ENCODE measurements at regions not wholly inside any gene's neighbourhood (a gene's known extent, or its start where the extent isn't known, plus 50 kb on each side); places are given as distances from the start of the nearest gene placed in this dataset.
"Not testable (repeated sequence)": the region's sequence is repeated elsewhere in the genome, so short reads cannot be mapped to it uniquely, and the experiment has no call there.

DNA sequence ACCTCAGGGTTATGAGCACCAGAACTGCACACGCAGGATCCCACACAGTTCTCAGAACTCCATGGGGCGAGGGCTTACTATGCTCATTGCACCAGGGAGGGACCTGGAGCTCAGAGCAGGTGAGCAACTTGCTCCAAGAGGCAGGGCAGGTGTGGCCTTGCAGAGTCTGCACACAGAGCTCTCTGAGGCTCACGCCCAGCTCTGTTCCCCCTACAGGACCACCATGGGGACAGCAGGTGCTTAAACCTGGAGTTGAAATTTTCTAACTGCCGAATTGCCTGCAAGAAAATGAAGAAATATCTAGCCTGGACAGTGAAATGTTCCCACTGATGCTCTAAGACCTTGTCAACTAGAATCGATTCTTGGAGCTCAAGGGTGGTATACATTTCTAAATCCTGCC is 49.9 kb upstream of the MSMB start:
- FAIRE-seq; DNase-seq (ENCODE audit: low spot score): not testable (repeated sequence)

- FAIRE-seq (no peak), DNase-seq (ENCODE audit: low spot score) (peak; percentile 34)
Measured at GRCh38 chr10:46096446-46096845, 50.4 kb upstream of the MSMB start.

DNA sequence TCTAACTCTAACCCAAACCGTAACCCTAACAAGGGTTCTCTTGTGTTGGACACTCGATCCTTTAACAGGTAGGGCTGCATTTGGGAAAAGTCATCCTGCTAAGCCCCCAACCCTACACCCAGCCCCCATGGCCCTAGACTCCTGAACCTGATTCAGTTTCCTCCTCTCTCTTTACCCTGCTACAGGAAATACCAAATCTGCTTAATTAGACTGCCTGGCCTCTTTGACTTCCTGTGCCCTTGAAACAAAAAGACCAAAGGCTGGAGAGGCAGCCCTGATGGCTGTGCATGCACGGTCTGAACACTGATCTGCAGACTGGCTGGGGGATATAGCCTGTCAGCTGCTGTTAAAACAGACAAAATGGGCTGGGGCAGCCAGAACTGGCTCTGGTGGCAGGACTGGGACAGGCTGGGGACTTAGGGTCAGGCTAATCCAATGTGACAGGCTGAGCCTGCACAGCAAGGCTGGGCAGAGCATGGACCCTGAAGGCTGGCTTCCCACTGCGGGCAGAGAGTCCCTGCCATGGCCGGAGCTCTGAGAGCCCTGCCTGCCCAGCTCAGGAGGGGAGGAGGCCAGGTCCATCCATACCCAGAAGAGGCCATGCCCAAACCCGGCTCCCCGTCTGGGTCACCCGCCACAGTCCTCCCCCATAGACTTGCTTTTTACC is 51.0 kb upstream of the MSMB start:
- no peak for FAIRE-seq
- DNase-seq (ENCODE audit: low spot score) = no peak

- no peak for DNase-seq (ENCODE audit: low spot score)
- FAIRE-seq = no peak
Measured at GRCh38 chr10:46097576-46098317, 51.7 kb upstream of the MSMB start.

DNA sequence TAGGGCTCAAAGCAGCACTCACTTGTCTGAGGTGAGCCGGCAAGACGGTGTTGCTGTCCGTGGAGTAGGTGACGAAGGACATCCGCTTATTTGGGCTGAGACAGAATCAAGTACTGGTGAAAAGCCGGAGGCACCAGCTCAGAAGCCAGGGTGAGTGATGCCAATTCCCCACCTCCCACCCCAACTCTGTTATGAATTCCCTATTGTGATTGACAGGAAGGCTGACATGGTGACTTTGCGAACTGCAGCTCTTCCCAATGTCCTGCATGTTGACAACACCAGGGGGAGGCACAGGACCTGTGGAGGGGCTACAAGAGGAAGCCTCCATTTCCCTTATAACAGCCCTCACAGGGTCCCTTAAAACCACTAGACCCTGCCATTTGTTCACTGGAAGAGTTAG is 52.3 kb upstream of the MSMB start:
- no peak for FAIRE-seq
- DNase-seq (ENCODE audit: low spot score) = no peak

DNA sequence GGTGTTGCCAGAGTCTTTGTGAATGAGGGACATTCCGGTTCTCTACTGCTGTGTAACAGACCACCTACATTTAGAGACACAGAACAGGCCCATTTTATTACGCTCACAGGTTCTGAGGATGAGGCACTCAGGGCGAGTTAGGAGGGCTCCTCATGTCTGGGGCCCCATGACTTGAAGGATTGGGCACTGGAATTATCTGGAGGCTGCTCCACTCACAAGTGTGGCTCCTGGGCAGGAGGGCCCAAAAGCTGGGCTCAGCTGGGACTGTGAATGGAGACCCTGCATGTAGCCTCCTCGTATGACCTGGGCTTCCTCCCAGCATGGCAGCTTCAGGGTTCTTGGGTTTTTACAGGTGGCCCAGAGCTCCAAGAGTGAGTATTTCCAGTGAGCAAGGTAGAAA is 52.9 kb upstream of the MSMB start:
- not testable (repeated sequence) for DNase-seq (ENCODE audit: low spot score); FAIRE-seq

- DNase-seq (ENCODE audit: low spot score) (no peak), FAIRE-seq (no peak)
Measured at GRCh38 chr10:46104071-46104585, 58.1 kb upstream of the MSMB start.

DNA sequence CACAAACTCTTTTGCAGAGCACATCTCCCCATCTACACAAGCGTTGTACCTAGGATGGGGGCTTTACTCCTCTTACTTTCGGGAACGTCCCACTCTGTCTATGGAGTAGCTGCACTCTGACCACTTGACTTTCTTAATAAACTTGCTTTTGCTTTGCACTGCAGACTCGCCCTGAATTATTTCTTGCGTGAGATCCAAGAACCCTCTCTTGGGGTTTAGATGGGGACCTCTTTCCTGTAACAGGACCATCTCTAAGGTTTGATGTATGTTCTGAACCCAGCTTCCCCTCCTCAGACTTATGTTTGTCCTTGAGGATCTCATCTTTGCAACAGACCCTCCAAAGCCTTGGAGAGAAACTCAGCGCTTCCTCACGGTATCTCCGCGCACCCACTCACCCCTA is 59.3 kb upstream of the MSMB start:
- DNase-seq (ENCODE audit: low spot score) = not testable (repeated sequence)

DNA sequence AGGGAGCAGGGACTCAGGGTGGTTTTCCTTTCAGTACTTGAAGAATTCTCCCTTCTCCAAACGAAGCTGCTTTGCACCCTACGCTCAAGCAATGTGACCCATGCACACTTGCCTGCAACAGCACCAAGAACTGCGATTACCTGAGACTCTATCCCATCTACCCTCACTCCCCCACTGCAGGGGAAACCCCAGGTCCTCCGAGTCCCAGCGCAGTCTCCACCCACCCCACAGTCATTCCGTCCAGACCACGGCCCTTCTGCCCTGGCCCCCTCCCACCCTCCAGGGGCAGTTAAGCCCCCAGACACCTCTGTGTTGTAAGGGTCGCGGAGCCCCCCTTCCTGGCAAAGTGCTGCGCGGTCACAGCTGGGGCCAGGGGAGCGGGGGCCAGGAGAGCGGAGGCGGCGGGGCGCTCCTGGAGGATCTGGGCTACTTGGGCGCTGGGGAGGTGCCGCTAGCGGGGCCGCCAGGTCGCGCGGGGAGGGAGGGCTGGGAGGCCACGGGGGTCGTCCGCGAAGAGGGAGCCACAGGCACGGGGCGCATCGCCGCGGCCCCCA is 59.9 kb upstream of the MSMB start:
- FAIRE-seq; DNase-seq (ENCODE audit: low spot score): not testable (repeated sequence)

More for the DNA sequence above, 59.3 kb upstream of the MSMB start:
- not testable (repeated sequence) for FAIRE-seq

DNA sequence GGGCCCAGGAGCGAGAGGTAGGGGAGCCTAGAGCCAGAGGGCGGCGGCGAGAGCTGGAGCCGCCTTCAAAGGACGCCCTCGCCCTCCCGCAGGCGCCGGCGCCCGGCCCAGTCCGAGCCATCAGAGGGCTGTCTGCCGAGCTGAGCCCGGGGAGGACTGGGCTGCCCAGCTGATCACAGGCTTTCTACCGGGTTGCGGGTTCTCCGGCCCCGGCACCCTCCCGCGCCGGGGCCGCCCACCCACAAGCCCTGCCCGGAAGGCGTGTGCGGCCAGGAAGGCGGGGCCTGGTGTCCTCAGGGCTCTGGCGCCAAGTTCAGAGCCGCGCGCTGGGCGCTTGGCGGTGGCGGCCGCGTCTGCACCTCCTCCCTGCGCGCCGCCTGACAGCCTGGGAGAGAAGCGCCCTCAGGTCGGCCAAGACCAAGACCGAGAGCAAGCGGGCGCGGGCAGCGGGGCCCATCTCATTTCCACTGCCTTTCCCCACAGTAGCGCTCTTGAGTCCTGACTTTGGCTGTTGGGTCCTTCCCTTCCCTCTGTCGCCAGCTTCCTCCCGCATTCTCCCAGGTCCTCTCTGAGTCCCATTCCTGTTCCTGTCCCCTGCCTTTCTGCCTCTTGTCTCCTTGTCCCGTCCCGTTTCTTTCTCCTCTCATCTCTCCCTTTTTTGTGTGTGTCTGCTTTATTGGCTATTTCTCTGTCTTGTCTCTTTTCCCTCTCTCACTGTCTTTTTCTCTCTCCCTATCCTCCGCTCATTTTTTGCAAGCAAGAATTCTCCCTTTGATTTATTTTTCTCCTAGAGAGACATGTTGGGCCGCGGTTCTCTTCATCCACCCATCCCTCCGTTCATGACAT is 60.6 kb upstream of the MSMB start:
- no peak for FAIRE-seq
- peak; percentile 68 for DNase-seq (ENCODE audit: low spot score)

DNA sequence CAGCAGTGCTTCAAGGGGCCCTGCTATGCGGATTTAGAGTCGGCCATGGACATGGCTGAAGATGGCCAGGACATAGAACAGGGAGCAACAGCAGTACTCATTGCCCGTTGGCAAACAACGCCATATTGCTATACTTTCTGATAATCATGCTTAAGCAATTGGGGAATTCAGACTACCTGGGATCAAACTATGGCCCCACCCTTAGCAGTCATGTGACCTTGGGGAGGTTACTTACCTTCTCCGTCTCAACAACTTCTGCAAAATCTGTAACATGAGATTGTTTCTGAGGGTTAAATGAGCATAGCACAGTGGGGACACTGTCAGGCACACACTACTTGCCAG is 62.1 kb upstream of the MSMB start:
- DNase-seq (ENCODE audit: low spot score); FAIRE-seq: not testable (repeated sequence)

DNA sequence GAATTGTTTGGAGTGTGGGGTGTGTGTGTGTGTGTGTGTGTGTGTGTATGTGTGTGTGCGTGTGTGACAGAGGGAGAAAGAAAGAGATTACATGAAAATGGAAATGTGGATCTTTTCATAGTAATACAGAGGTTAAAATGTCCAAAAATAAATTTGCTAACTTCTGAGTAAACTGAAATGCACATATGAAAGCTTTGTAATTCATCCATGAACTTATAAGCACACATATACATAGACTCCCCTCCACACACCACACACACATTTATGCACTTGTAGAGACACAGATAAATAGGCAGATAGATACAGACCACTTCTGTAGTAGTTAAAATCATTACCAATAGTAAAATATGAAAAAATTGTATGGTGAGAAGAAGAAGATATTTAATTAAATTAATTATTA is 108.2 kb upstream of the MSMB start:
- FAIRE-seq; DNase-seq (ENCODE audit: low spot score): not testable (repeated sequence)

DNA sequence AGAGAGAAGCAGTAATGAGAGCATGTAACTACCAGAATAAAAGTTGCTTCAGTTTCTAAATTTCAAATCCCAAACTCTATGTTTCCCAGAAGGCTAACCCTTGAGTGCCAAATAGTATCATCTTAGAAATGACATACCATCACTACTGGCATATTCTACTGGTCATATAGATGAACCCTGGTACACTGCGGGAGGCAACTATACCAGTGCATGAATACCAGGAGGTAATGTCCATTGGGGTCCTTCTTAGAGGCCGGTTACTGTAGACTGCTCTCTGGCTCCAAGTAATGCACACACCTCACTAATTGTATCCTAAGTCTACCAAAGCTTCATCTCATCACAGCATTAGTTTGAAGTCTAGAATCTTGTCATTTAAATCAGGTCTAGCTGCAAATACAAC is 108.6 kb upstream of the MSMB start:
- not testable (repeated sequence) for DNase-seq (ENCODE audit: low spot score); FAIRE-seq

GRCh38 chr10:46156866-46157265 is 110.8 kb upstream of the MSMB start:
- DNase-seq (ENCODE audit: low spot score); FAIRE-seq: not testable (repeated sequence)

- DNase-seq (ENCODE audit: low spot score) = no peak
- FAIRE-seq = no peak
Measured at GRCh38 chr10:46169736-46170135, 117.1 kb upstream of the ANTXRL start.

DNA sequence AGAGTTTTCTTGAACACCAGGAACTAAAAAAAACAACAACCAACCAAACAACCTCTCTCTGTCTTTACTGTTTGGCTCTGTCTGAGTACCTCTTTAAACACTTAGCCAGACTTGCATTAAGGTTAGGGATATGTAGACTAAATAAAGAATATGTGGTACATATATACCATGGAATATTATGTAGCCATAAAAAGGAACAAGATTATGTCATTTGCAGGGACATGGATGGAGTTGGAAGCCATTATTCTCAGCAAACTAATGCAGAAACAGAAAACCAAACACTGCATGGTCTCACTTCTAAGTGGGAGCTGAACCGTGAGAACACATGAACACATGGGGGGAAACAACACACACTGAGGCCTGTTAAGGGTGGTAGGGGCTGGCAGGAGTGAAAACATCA is 116.0 kb upstream of the ANTXRL start:
- no peak for FAIRE-seq

DNA sequence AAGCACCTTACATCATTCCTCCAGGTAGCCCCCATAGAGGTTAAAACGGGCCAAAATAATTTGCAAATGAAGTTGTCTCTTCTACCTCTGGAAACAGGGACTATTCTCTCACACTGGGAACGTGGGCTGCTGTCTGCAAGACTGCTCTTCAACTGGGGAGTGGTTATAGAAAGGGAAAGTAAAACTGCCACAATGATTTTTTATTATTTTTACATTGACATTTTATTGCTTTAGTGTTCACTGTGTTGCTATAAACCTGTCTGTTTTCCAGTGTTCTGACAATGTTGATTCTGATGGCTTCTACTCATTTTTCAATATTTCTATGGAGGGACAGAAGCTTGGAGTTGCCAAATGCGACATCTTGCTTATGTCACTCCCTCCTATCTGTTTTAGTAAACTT is 115.1 kb upstream of the ANTXRL start:
- FAIRE-seq (no peak), DNase-seq (ENCODE audit: low spot score) (no peak)

More for the DNA sequence above, 116.0 kb upstream of the ANTXRL start:
- DNase-seq (ENCODE audit: low spot score) = no peak

GRCh38 chr10:46175296-46175695 is 111.5 kb upstream of the ANTXRL start:
- FAIRE-seq (no peak), DNase-seq (ENCODE audit: low spot score) (no peak)

GRCh38 chr10:46175831-46176230 is 111.0 kb upstream of the ANTXRL start:
- DNase-seq (ENCODE audit: low spot score) (no peak), FAIRE-seq (no peak)

- not testable (repeated sequence) for DNase-seq (ENCODE audit: low spot score); FAIRE-seq
Measured at GRCh38 chr10:46187431-46187830, 99.4 kb upstream of the ANTXRL start.

- DNase-seq (ENCODE audit: low spot score) = no peak
Measured at GRCh38 chr10:46197050-46197449, 89.7 kb upstream of the ANTXRL start.

More at GRCh38 chr10:46197050-46197449, 89.7 kb upstream of the ANTXRL start:
- FAIRE-seq = no peak

Data from urothelium cell line (cell line).